ENCODE measurements at regions not wholly inside any gene's neighbourhood (a gene's known extent, or its start where the extent isn't known, plus 50 kb on each side); places are given as distances from the start of the nearest gene placed in this dataset.
"Not testable (repeated sequence)": the region's sequence is repeated elsewhere in the genome, so short reads cannot be mapped to it uniquely, and the experiment has no call there.

DNA sequence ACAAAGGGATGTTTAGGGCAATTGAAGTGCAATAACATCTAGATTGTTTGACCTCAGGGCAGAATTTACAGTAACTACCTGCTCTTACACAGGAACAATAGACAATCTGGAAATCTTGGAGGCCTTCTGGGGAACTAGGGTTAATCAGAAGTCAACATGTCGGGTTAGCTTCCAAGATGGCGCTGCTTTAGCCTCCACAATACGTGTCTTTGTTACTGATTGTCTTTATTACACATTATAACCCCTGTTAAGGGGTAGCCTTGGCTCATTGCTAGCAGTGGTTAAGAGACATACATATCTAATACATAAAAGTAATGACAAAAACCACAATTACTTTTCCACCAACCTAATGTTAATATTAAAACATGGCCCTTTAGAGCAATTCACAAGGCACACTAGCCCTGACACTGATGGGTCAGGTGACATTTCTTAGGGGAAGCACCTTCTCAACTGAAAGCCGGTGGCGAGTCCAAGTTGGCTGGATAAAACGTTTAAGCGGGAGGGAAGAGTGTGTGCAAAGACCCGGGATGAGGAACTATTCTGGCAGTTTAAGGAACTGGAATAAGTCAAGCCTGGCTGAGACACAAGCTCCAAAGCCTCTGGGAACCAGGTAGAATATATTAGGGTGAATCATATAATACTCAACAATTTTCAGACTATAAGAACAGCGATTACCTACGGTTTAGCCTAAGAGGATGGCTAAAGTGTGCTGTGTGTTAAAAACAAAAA, 236.9 kb downstream of the BCAS1 start:
- peak; percentile 70 to 81 for DNase-seq

DNA sequence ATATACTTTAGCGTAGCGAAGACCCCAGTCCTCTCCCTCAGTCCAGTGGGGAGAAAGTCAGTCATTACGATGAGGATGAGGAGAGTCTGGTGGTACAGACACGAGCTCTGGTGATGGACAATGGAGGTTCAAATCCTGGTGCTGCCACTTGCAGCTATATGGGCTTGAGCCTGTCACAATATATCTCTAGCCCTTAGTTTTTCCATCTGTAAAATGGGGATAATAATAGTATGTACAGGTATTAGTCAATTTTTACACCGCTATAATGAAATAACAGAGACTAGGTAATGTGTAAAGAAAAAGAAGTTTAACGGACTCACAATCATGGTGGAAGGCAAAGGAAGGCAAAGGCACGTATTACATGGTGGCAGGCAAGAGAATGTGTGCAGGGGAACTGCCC, 237.9 kb downstream of the BCAS1 start:
- DNase-seq: no peak

DNA sequence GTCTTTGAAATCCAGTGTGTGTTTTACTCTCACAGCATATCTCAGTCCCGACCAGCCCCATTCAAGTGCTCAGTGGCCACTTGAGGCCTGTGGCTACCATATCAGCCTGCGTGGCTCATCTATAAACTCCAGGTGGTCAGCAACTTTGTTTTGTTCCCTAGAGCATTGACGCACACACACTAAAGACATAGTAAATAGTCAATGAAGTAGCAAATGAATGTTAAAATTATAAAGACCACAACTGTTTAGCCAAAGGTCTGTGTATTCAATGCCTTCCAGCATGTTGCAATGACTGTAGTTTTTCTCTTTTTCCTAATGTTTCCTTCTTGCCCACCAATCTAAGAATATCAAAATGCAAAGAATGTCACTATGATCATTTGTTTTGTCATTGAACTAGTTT, 238.2 kb upstream of the ZNF217 start:
- no peak for DNase-seq

- no peak for DNase-seq
Observed at GRCh38 chr20:53831228-53831627, 237.6 kb upstream of the ZNF217 start.

GRCh38 chr20:53829724-53830521, 236.3 kb upstream of the ZNF217 start:
- DNase-seq: peak; percentile 59 to 61

GRCh38 chr20:53829255-53829723, 235.7 kb upstream of the ZNF217 start:
- peak; percentile 76 to 88 for DNase-seq

DNA sequence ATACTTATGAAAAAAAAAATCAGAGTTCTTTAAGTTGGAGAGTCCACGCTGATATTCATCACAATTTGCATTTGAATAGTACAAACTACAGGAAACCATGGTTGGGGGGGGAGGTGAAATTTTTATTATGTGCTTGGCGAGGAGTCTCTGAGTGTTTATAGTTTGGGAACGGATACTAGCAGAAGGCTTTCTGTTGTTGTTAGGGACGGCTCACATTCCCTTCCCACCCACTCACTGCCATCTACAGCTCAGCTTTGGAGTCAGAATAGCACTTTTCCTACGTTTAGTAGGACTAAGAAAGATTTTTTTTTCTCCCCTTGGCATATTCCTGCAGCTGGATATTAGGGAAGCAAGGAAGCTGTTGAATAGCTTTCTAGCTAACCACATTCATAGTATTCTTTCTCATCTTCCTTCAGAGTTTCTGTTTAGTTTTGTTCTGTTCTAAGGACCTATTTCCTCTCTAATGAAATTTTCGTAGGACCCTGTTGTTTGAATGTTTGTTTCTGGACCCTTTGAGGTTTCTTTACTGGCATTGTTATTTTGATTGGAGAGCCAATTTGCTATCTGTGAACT, 235.1 kb upstream of the ZNF217 start:
- peak; percentile 16 to 55 for DNase-seq

DNA sequence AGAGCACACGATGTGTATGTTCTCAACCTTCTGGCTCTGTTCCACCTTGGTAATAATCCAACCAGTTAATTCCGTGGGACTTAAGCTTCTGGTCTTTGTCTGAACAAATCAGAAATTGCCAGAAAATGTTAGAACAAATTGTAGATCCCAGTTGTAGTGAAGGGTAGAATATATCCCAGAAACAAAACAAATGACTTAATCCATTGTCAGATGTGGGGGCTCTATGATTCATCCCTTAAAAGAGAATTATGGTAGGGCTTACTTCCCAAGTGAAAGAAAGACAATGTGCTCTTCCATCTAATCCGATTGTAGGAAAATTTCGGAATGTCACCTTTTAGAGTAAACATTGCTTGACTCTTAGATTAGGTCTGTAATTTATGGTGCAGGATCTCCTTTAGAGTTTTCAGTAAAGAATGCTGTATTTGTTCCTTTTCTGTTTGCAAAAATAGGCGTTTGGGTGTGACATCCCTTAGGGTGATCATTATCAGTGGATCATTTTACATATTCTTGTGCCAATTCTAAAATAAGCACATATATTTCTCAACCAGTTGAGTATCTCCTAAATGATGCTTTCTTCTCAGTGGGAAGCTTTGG, 234.5 kb upstream of the ZNF217 start:
- peak; percentile 33 to 34 for DNase-seq

- no peak for DNase-seq
Observed at GRCh38 chr20:53827292-53828087, 233.9 kb upstream of the ZNF217 start.

DNA sequence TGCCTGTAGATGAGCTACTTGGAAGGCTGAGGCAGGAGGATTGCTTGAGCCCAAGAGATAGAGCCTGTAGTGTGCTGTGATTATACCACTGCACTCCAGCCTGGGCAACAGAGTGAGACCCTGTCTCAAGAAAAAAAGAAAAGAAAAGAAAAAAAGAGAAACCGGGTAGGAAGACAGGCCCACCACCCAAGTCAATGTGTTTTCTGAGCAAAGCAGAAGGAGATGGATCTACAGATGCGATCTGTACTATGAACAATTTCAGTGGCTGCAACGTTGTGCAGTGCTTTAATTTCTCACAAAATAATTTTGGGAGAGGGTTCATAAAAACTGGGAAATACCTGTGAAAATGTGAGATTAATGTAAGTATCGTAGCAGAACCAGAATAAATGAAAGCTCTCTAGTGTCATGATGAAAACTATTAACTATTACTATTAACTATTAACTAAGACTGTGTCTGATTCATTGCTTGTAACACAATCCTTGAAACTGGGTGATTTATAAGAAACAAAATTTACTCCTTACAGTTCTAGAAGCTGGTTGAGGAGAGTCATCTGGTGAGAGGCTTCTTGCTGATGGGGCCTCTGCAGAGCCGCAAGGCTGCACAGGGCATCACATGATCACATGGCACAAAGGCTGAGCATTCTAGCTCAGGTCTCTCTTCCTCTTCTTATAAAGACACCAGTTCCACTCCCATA, 233.1 kb upstream of the ZNF217 start:
- peak; percentile 76 to 86 for DNase-seq

DNA sequence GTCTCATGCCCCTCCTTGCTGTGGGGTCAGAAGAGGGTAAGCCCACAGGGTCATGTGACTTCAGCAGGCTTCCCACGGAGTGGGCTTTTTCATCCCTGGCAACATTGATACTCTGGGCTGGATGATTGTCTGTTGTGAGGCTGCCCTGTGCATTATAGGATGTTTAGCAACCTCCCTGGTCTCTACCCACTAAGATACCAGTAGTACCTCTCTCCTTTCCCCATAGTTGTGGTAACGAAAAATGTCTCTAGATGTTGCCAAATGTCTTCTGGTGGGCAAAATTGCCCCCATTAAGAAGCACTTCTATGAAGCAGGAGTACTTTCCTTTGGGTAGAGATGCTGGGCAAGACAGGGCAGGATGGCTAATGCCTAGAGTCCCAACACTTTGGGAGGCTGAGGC, 232.5 kb upstream of the ZNF217 start:
- no peak for DNase-seq

DNA sequence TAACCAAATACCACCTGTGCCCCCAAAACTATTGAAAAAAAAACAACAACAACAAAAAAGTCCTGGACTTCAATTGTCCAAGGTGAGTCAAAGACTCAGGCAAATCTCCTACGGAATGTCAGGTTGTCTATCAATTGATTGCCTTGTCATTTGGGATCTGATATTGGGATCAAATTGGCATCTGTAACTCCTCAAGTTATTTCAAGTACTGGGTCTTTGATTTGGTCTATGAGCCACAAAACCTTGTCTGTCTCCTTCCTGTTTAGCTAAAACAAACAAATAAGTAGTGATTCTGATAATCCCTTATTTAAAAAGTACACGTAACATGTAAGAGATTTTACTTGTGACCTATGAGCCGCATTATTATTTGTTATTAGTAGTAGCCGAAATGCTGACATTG, 231.6 kb upstream of the ZNF217 start:
- DNase-seq: no peak

GRCh38 chr20:53824779-53825178, 231.1 kb upstream of the ZNF217 start:
- no peak for DNase-seq

DNA sequence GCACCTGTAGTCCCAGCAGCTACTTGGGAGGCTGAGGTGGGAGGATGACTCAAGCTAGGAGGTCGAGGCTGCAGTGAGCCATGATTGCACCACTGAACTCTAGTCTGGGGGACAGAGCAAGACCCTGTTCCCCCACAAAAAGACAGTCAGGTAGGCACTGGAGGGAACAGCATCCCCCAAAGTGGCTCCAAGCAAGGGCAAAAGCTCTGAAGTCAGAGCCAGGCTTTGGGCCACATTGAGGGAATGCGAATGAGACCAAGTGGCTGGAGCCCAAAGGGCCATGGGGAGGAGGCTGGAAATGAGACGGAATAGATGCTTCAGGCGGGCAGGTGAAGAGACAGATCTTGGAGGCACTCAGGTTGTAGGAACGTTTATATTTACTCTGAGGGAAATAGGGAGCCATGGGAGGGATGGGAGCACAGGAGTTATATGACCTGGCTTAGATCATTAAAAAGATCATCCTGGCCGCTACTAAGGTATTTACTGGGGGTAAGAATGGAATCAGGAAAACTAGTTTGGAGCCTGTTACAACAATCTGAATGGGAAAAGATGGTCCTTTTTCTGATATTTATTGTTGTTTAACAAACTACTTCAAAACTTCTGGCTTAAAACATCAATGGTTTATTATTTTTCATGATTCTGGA, 229.6 kb upstream of the ZNF217 start:
- DNase-seq: no peak

GRCh38 chr20:53822534-53822933, 228.9 kb upstream of the ZNF217 start:
- DNase-seq: no peak

GRCh38 chr20:53819973-53820451, 226.4 kb upstream of the ZNF217 start:
- no peak for DNase-seq

DNA sequence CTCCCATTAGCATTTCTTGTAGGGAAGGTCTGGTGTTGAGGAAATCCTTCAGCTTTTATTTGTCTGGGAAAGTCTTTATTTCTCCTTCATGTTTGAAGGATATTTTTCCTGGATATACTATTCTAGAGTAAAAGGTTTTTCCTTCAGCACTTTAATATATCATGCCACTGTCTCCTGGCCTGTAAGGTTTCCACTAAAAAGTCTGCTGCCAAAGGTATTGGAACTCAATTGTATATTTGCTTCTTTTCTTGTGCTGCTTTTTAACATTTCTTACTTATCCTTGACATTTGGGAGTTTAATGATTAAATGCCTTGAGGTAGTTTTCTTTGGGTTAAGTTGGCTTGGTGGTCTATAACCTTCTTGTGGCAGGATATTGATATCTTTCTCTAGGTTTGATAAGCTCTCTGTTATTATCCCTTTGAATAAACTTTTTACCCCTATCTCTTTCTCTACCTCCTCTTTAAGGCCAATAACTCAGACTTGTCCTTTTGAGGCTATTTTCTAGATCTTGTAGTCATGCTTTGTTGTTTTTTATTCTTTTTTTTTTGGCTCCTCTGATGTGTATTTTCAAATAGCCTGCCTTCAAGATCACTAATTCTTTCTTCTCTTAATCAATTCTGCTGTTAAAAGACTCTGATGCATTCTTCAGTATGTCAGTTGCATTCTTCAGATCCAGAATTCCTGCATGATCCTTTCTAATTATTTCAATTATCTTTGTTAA, 225.0 kb upstream of the ZNF217 start:
- no peak for DNase-seq

GRCh38 chr20:53817513-53817912, 223.9 kb upstream of the ZNF217 start:
- DNase-seq: not testable (repeated sequence)

- DNase-seq: no peak
Observed at GRCh38 chr20:53816872-53817398, 223.3 kb upstream of the ZNF217 start.

GRCh38 chr20:53815509-53815908, 221.9 kb upstream of the ZNF217 start:
- DNase-seq: no peak

Data from inflammatory macrophage (primary cell).